ENCODE measurements at regions not wholly inside any gene's neighbourhood (a gene's known extent, or its start where the extent isn't known, plus 50 kb on each side); places are given as distances from the start of the nearest gene placed in this dataset.

GRCh38 chr3:6437631-6438030, 423.3 kb upstream of the GRM7 start:
- TF ChIP-seq CTCF (IDR thresholded peaks at IDR 0.05; ENCODE audit: borderline replicate concordance, extremely low read depth, insufficient read depth): no peak
- Histone ChIP-seq H3K27me3 (ENCODE audit: control insufficient read depth, insufficient read depth, low read length) (no peaks in the 10 kb centered on the region), H3K36me3 (ENCODE audit: control insufficient read depth in 2 of 3, insufficient read depth in 3 of 3, low read length in 3 of 3) (no peaks in the 10 kb centered on the region), H3K27ac (ENCODE audit: low read depth in 2 of 2, low read length in 2 of 2) (no peak overlapping the region), H3K9ac (ENCODE audit: low read length in 3 of 3) (no peak overlapping the region), H3K4me3 (ENCODE audit: low read length in 3 of 3) (no peak overlapping the region), H3K4me1 (ENCODE audit: control insufficient read depth in 2 of 3, insufficient read depth in 2 of 3, low read depth in 1 of 3, low read length in 3 of 3) (no peaks in the 10 kb centered on the region), H3K9me3 (ENCODE audit: control insufficient read depth in 2 of 3, insufficient read depth in 1 of 3, low read length in 3 of 3) (no peaks in the 10 kb centered on the region)
- intact Hi-C loops (cut with DNase I): no loop called here
- FAIRE-seq: no peak
- no peak for DNase-seq

- Histone ChIP-seq H3K9ac (ENCODE audit: low read length in 3 of 3) (no peak overlapping the region), H3K27me3 (ENCODE audit: control insufficient read depth, insufficient read depth, low read length) (no peaks in the 10 kb centered on the region), H3K4me1 (ENCODE audit: control insufficient read depth in 2 of 3, insufficient read depth in 2 of 3, low read depth in 1 of 3, low read length in 3 of 3) (no peaks in the 10 kb centered on the region), H3K9me3 (ENCODE audit: control insufficient read depth in 2 of 3, insufficient read depth in 1 of 3, low read length in 3 of 3) (no peaks in the 10 kb centered on the region), H3K4me3 (ENCODE audit: low read length in 3 of 3) (no peak overlapping the region), H3K36me3 (ENCODE audit: control insufficient read depth in 2 of 3, insufficient read depth in 3 of 3, low read length in 3 of 3) (no peaks in the 10 kb centered on the region), H3K27ac (ENCODE audit: low read depth in 2 of 2, low read length in 2 of 2) (no peak overlapping the region)
- FAIRE-seq: no peak
- intact Hi-C loops (cut with DNase I): no loop called here
- TF ChIP-seq CTCF (IDR thresholded peaks at IDR 0.05; ENCODE audit: borderline replicate concordance, extremely low read depth, insufficient read depth): no peak
- DNase-seq: no peak
These were observed 422.9 kb upstream of the GRM7 start for GRCh38 chr3:6438031-6438430.

GRCh38 chr3:6439226-6439625, 421.7 kb upstream of the GRM7 start:
- Histone ChIP-seq H3K9ac (ENCODE audit: low read length in 3 of 3) (no peak overlapping the region), H3K4me3 (ENCODE audit: low read length in 3 of 3) (no peak overlapping the region), H3K27me3 (ENCODE audit: control insufficient read depth, insufficient read depth, low read length) (no peaks in the 10 kb centered on the region), H3K9me3 (ENCODE audit: control insufficient read depth in 2 of 3, insufficient read depth in 1 of 3, low read length in 3 of 3) (no peaks in the 10 kb centered on the region), H3K4me1 (ENCODE audit: control insufficient read depth in 2 of 3, insufficient read depth in 2 of 3, low read depth in 1 of 3, low read length in 3 of 3) (no peaks in the 10 kb centered on the region), H3K36me3 (ENCODE audit: control insufficient read depth in 2 of 3, insufficient read depth in 3 of 3, low read length in 3 of 3) (no peaks in the 10 kb centered on the region), H3K27ac (ENCODE audit: low read depth in 2 of 2, low read length in 2 of 2) (no peak overlapping the region)
- peak in 2 of 5 donors; percentile 15 to 30 for DNase-seq
- intact Hi-C loops (cut with DNase I): no loop called here
- TF ChIP-seq CTCF (IDR thresholded peaks at IDR 0.05; ENCODE audit: borderline replicate concordance, extremely low read depth, insufficient read depth): no peak
- no peak for FAIRE-seq

GRCh38 chr3:6439824-6440223, 421.1 kb upstream of the GRM7 start:
- intact Hi-C loops (cut with DNase I): no loop called here
- Histone ChIP-seq H3K4me3 (ENCODE audit: low read length in 3 of 3) (no peak overlapping the region), H3K27me3 (ENCODE audit: control insufficient read depth, insufficient read depth, low read length) (no peaks in the 10 kb centered on the region), H3K4me1 (ENCODE audit: control insufficient read depth in 2 of 3, insufficient read depth in 2 of 3, low read depth in 1 of 3, low read length in 3 of 3) (no peaks in the 10 kb centered on the region), H3K27ac (ENCODE audit: low read depth in 2 of 2, low read length in 2 of 2) (no peak overlapping the region), H3K36me3 (ENCODE audit: control insufficient read depth in 2 of 3, insufficient read depth in 3 of 3, low read length in 3 of 3) (no peaks in the 10 kb centered on the region), H3K9me3 (ENCODE audit: control insufficient read depth in 2 of 3, insufficient read depth in 1 of 3, low read length in 3 of 3) (no peaks in the 10 kb centered on the region), H3K9ac (ENCODE audit: low read length in 3 of 3) (no peak overlapping the region)
- no peak for DNase-seq
- no peak for TF ChIP-seq CTCF (IDR thresholded peaks at IDR 0.05; ENCODE audit: borderline replicate concordance, extremely low read depth, insufficient read depth)
- FAIRE-seq: no peak

Measured in kidney (tissue), 13 donors.